Natural killer cell treated with Interleukin-12 subunit alpha and Interleukin-12 subunit beta and Interleukin-15 and Interleukin-18, amount 100 ng/mL, for 72 hours (primary cell): ENCODE measurements at regions not wholly inside any gene's neighbourhood (a gene's known extent, or its start where the extent isn't known, plus 50 kb on each side); places are given as distances from the start of the nearest gene placed in this dataset.
"Not testable (repeated sequence)": the region's sequence is repeated elsewhere in the genome, so short reads cannot be mapped to it uniquely, and the experiment has no call there.

Source experiments
- ATAC-seq, 2 donors: fragments of 150-1000 bp; cut with Tn5 transposase in 1 of 2; sonication (Bioruptor Pico), chemical (Tn5 transposase) in 1 of 2; 2 replicates each; pipeline ENCODE4 v1.10.0; 2021
- DNase-seq: peaks from one replicate; pipeline ENCODE4 v3.0.0; 2022; ENCODE audit warnings: low spot score
- H3K27ac Mint-ChIP-seq, 2 donors: 1 replicate in 1 of 2; 2 replicates in 1 of 2; pipeline ENCODE4 v1.8.0; 2022; ENCODE audit warnings: mixed read lengths in 2 of 2, mild to moderate bottlenecking in 1 of 2, moderate library complexity in 1 of 2
- H3K27me3 Mint-ChIP-seq, 2 donors: 1 replicate in 1 of 2; 2 replicates in 1 of 2; pipeline ENCODE4 v1.8.0; 2022; ENCODE audit warnings: mixed read lengths in 2 of 2
- H3K36me3 Mint-ChIP-seq: one replicate; pipeline ENCODE4 v1.8.0; 2022; ENCODE audit warnings: mixed read lengths
- H3K4me1 Mint-ChIP-seq, 2 donors: 1 replicate in 1 of 2; 2 replicates in 1 of 2; pipeline ENCODE4 v1.8.0; 2022; ENCODE audit warnings: low read depth in 2 of 2, mixed read lengths in 2 of 2, mild to moderate bottlenecking in 1 of 2
- H3K4me3 Mint-ChIP-seq: one replicate; pipeline ENCODE4 v1.8.0; 2022; ENCODE audit warnings: mixed read lengths
- H3K9me3 Mint-ChIP-seq: 2 replicates; pipeline ENCODE4 v1.8.0; 2022; ENCODE audit warnings: mixed read lengths

GRCh38 chr2:19635951-19636510 lies 265.8 kb downstream of the TTC32 start:
- DNase-seq (no peak), ATAC-seq (no peak)
- H3K36me3 Mint-ChIP-seq: no peaks in the 10 kb centered on the region
- H3K27me3 Mint-ChIP-seq: peaks cover 8 to 20% of the 10 kb centered on the region in 2 donors
- H3K27ac Mint-ChIP-seq: no peak overlapping the region
- no peak overlapping the region for H3K4me3 Mint-ChIP-seq
- peaks cover 7% of the 10 kb centered on the region for H3K9me3 Mint-ChIP-seq
- H3K4me1 Mint-ChIP-seq: no peaks in the 10 kb centered on the region

- Mint-ChIP-seq H3K27ac (no peak overlapping the region), H3K36me3 (no peaks in the 10 kb centered on the region), H3K4me1 (no peaks in the 10 kb centered on the region), H3K9me3 (peaks cover 7% of the 10 kb centered on the region), H3K27me3 (peaks cover 8 to 20% of the 10 kb centered on the region in 2 donors), H3K4me3 (no peak overlapping the region)
- DNase-seq (no peak), ATAC-seq (no peak)
Measured at GRCh38 chr2:19632403-19632991, 269.3 kb downstream of the TTC32 start.

- Mint-ChIP-seq H3K27me3 (peaks cover 8 to 22% of the 10 kb centered on the region in 2 donors), H3K9me3 (peaks cover 11% of the 10 kb centered on the region), H3K4me1 (no peaks in the 10 kb centered on the region), H3K4me3 (no peak overlapping the region), H3K36me3 (no peaks in the 10 kb centered on the region), H3K27ac (no peak overlapping the region)
- no peak for DNase-seq
- no peak for ATAC-seq
Measured at GRCh38 chr2:19631871-19632270, 269.9 kb downstream of the TTC32 start.

- no peak overlapping the region for H3K4me3 Mint-ChIP-seq
- no peak for DNase-seq
- H3K27me3 Mint-ChIP-seq: peaks cover 2 to 21% of the 10 kb centered on the region in 2 donors
- no peaks in the 10 kb centered on the region for H3K4me1 Mint-ChIP-seq
- ATAC-seq: no peak
- no peak overlapping the region for H3K27ac Mint-ChIP-seq
- peaks cover 13% of the 10 kb centered on the region for H3K9me3 Mint-ChIP-seq
- H3K36me3 Mint-ChIP-seq: no peaks in the 10 kb centered on the region
Measured at GRCh38 chr2:19630921-19631320, 270.9 kb downstream of the TTC32 start.

GRCh38 chr2:19627359-19627758 lies 268.9 kb upstream of the OSR1 start:
- ATAC-seq: no peak
- H3K27me3 Mint-ChIP-seq: peaks cover 0 to 9% of the 10 kb centered on the region in 2 donors
- H3K4me1 Mint-ChIP-seq: no peaks in the 10 kb centered on the region
- H3K27ac Mint-ChIP-seq: no peak overlapping the region
- no peak for DNase-seq
- H3K4me3 Mint-ChIP-seq: no peak overlapping the region
- H3K9me3 Mint-ChIP-seq: peaks cover 6% of the 10 kb centered on the region
- no peaks in the 10 kb centered on the region for H3K36me3 Mint-ChIP-seq

- no peak overlapping the region for H3K4me3 Mint-ChIP-seq
- H3K36me3 Mint-ChIP-seq: no peaks in the 10 kb centered on the region
- peaks cover 0 to 17% of the 10 kb centered on the region in 2 donors for H3K27me3 Mint-ChIP-seq
- no peak overlapping the region for H3K27ac Mint-ChIP-seq
- ATAC-seq (no peak), DNase-seq (no peak)
- H3K4me1 Mint-ChIP-seq: no peaks in the 10 kb centered on the region
- peaks cover 11% of the 10 kb centered on the region for H3K9me3 Mint-ChIP-seq
Measured at GRCh38 chr2:19623488-19623887, 265.1 kb upstream of the OSR1 start.

GRCh38 chr2:19617257-19617848 lies 258.9 kb upstream of the OSR1 start:
- Mint-ChIP-seq H3K27ac (no peak overlapping the region), H3K36me3 (peaks cover 24% of the 10 kb centered on the region), H3K9me3 (peaks cover 21% of the 10 kb centered on the region), H3K4me3 (no peak overlapping the region), H3K27me3 (peaks cover 0 to 16% of the 10 kb centered on the region in 2 donors), H3K4me1 (no peaks in the 10 kb centered on the region)
- DNase-seq (no peak), ATAC-seq (no peak)

- H3K27me3 Mint-ChIP-seq: peaks cover 0 to 16% of the 10 kb centered on the region in 2 donors
- ATAC-seq, H3K27ac Mint-ChIP-seq, DNase-seq, H3K4me3 Mint-ChIP-seq, H3K4me1 Mint-ChIP-seq: not testable (repeated sequence)
- peaks cover 21% of the 10 kb centered on the region for H3K9me3 Mint-ChIP-seq
- H3K36me3 Mint-ChIP-seq: peaks cover 24% of the 10 kb centered on the region
Measured at GRCh38 chr2:19615402-19615801, 257.0 kb upstream of the OSR1 start.

- H3K27me3 Mint-ChIP-seq: peaks cover 0 to 15% of the 10 kb centered on the region in 2 donors
- H3K36me3 Mint-ChIP-seq: peaks cover 24% of the 10 kb centered on the region
- H3K4me1 Mint-ChIP-seq: no peaks in the 10 kb centered on the region
- H3K27ac Mint-ChIP-seq: no peak overlapping the region
- no peak for ATAC-seq
- H3K4me3 Mint-ChIP-seq: no peak overlapping the region
- H3K9me3 Mint-ChIP-seq: peaks cover 20% of the 10 kb centered on the region
- DNase-seq: no peak
Measured at GRCh38 chr2:19614066-19614465, 255.6 kb upstream of the OSR1 start.

GRCh38 chr2:19611491-19612332 lies 253.3 kb upstream of the OSR1 start:
- peaks cover 14% of the 10 kb centered on the region for H3K36me3 Mint-ChIP-seq
- ATAC-seq (no peak), DNase-seq (no peak)
- peaks cover 14% of the 10 kb centered on the region for H3K9me3 Mint-ChIP-seq
- no peak overlapping the region for H3K27ac Mint-ChIP-seq
- H3K4me1 Mint-ChIP-seq: no peaks in the 10 kb centered on the region
- H3K27me3 Mint-ChIP-seq: peaks cover 0 to 12% of the 10 kb centered on the region in 2 donors
- H3K4me3 Mint-ChIP-seq: no peak overlapping the region

- ATAC-seq: no peak
- Mint-ChIP-seq H3K4me1 (no peaks in the 10 kb centered on the region), H3K27me3 (peaks cover 0 to 12% of the 10 kb centered on the region in 2 donors), H3K4me3 (no peak overlapping the region), H3K27ac (no peak overlapping the region), H3K9me3 (peaks cover 10% of the 10 kb centered on the region), H3K36me3 (peaks cover 4% of the 10 kb centered on the region)
- no peak for DNase-seq
Measured at GRCh38 chr2:19609266-19609665, 250.8 kb upstream of the OSR1 start.

- no peaks in the 10 kb centered on the region for H3K36me3 Mint-ChIP-seq
- H3K4me1 Mint-ChIP-seq: no peaks in the 10 kb centered on the region
- H3K27me3 Mint-ChIP-seq: peaks cover 0 to 12% of the 10 kb centered on the region in 2 donors
- no peak overlapping the region for H3K27ac Mint-ChIP-seq
- DNase-seq (no peak), ATAC-seq (no peak)
- peaks cover 10% of the 10 kb centered on the region for H3K9me3 Mint-ChIP-seq
- H3K4me3 Mint-ChIP-seq: no peak overlapping the region
Measured at GRCh38 chr2:19607931-19608771, 249.7 kb upstream of the OSR1 start.

- H3K27me3 Mint-ChIP-seq: peaks cover 0 to 12% of the 10 kb centered on the region in 2 donors
- DNase-seq: no peak
- peaks cover 14% of the 10 kb centered on the region for H3K9me3 Mint-ChIP-seq
- no peaks in the 10 kb centered on the region for H3K36me3 Mint-ChIP-seq
- no peak for ATAC-seq
- no peak overlapping the region for H3K27ac Mint-ChIP-seq
- H3K4me3 Mint-ChIP-seq: no peak overlapping the region
- H3K4me1 Mint-ChIP-seq: no peaks in the 10 kb centered on the region
Measured at GRCh38 chr2:19607400-19607799, 249.0 kb upstream of the OSR1 start.
